ENCODE measurements at regions not wholly inside any gene's neighbourhood (a gene's known extent, or its start where the extent isn't known, plus 50 kb on each side); places are given as distances from the start of the nearest gene placed in this dataset.
"Not testable (repeated sequence)": the region's sequence is repeated elsewhere in the genome, so short reads cannot be mapped to it uniquely, and the experiment has no call there.

DNA sequence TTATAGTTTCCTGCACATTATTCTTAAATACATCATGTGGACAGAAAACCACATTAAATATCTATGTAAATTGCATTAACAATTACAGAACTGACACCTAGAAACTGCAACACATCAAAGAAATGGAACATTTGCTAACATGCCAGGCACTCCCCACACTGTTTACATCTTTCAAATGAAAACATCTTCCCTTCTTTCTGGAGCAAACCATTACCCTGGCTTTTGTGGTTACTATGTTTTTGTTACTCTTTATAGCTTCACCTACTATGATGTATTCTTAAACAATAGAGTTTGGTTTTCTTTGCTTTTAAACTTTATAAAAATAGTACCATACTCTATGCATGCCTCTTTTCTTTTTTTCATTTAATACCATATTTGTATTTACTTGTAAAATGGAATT, 1894.5 kb upstream of the CELF4 start:
- DNase-seq (ENCODE audit: low read depth in 2 of 2): no peak

DNA sequence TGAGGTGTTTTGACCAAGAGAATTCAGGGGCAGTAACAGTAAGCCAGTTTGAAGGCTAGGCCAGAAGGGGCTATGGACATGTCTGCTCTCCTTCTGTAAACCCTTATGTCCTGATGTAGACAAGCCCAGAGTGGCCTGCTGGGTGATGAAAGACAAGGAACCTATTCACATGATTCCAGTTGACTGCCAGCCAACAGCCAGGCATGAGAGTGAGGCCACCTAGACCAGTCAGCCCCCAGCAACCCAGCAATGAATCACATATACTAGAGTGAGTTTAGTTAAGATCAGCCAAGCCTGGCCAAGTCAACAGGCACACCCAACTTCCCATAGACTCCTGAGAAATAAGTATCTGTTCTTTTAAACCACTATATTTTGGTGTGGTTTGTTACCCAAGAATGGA, 1889.7 kb upstream of the CELF4 start:
- no peak for DNase-seq (ENCODE audit: low read depth in 2 of 2)

- DNase-seq (ENCODE audit: low read depth in 2 of 2): no peak
Observed at GRCh38 chr18:39454866-39455265, 1889.3 kb upstream of the CELF4 start.

DNA sequence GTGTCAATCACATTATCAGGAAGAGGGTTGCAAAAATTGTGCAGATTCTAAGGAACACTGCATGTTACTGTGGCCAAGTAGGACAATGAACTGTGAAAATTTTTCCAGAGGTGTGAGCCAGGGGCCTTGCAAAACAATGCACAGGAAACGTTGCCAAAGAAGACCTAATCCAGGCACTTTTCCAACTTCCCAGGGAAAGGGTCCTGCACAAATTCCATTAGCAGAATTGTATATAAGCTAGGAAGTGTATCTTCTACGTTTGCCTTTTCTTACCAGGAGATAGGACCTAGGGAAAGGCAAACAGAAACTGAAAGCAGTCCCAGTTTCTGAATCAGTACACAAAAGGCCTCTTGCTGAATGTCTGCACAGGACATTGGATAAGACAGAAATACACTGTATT, 1888.3 kb upstream of the CELF4 start:
- DNase-seq (ENCODE audit: low read depth in 2 of 2): no peak

GRCh38 chr18:39453356-39453755, 1887.8 kb upstream of the CELF4 start:
- DNase-seq (ENCODE audit: low read depth in 2 of 2): no peak

DNA sequence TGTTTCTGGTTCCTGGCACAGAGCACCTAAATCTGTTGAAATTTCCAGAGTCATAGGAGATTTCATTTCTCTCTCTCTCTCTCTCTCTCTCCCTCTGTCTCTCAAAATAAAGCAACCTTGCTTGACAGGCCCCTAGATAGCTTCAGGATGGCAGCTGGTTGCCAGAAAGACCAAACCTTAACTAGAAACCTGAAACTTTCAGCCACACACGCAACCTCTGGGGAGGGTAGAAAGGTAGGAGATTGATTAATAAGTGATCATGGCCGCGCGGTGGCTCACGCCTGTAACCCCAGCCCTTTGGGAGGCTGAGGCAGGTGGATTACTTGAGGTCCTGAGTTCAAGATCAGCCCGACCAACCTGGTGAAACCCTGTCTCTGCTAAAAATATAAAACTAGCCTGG, 1885.4 kb upstream of the CELF4 start:
- no peak for DNase-seq (ENCODE audit: low read depth in 2 of 2)

GRCh38 chr18:39449566-39449965, 1884.0 kb upstream of the CELF4 start:
- no peak for DNase-seq (ENCODE audit: low read depth in 2 of 2)

DNA sequence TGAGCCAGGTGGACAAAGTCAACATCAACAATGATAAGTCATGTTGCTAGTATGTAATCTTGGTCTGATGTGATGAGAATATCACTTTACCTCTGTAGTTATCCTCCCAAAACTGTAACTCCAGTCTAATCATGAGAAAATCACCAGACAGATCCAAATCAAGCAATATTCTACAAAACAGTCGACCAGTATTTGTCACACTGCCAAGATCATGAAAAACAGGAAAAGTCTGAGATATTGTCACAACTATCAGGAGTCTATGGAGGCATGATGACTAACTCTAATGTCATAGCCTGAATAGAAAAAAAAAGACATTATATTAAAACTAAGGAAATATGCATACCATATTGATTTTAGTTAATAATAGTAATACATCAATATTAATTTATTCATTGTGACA, 1883.3 kb upstream of the CELF4 start:
- no peak for DNase-seq (ENCODE audit: low read depth in 2 of 2)

DNA sequence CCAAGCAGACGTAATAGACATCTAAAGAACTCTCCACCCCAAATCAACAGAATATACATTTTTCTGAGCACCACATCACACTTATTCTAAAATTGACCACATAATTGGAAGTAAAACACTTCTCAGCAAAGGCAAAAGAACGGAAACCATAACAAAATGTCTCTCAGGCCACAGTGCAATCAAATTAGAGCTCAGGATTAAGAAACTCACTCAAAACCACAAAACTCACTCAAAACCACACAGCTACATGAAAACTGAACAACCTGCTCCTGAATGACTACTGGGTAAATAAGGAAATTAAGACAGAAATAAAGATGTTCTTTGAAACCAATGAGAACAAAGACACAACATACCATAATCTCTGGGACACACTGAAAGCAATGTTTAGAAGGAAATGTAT, 1879.4 kb upstream of the CELF4 start:
- not testable (repeated sequence) for DNase-seq (ENCODE audit: low read depth in 2 of 2)

- no peak for DNase-seq (ENCODE audit: low read depth in 2 of 2)
Observed at GRCh38 chr18:39441648-39442047, 1876.0 kb upstream of the CELF4 start.

DNA sequence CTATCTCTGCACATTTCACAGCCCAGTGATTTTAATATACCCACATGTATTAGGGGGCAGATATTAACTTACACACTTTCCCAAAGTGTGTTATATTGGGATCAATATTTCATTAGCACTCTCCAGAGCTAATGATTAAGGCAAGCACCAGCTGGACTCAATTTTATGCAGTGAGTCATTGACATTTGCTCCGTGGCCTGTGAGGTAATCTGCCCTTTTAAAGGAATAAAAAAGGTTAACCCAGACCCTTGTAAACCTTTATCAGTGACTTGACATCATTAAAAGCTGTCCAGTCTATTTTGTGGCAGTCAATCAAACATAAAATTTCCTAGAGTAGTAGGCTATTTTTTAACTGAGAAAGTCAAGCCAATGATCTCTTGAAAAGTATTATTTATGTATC, 1870.4 kb upstream of the CELF4 start:
- DNase-seq (ENCODE audit: low read depth in 2 of 2): no peak

GRCh38 chr18:39435209-39435608, 1869.6 kb upstream of the CELF4 start:
- no peak for DNase-seq (ENCODE audit: low read depth in 2 of 2)

DNA sequence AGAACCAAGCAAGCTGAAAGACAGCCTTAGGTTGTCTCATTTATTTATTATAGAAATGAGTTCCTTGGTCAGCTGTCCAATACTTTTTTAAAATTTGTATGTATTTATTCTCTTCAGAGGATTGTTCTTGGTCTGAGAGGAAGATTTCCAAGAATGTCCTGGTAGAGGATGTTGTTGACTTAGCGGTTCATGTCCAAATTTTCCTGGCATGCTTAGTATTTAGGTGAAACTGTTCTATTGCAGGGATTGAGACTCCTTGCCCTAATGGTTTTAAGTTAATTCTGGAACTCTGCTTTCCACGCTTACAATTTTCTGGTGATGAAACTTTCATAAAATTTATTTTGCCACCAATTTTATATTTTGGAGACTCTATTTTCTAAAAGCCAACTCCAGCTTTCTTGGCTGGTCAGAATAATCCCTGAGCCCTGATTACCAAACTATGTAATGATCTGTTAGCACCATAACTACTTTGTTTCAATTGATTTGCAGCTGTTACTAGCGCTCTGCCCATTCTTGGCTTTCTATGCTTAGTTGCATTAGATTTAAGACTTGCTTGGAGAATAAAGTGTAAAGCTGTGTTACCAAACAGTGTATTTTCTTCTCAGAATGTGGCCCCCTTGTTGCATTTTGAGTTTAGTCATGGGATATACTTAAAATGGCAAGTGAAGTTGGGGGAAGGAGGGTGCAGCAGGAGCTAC, 1868.8 kb upstream of the CELF4 start:
- DNase-seq (ENCODE audit: low read depth in 2 of 2): no peak

- DNase-seq (ENCODE audit: low read depth in 2 of 2): no peak
Observed at GRCh38 chr18:39425172-39425850, 1859.7 kb upstream of the CELF4 start.

GRCh38 chr18:39424261-39424660, 1858.7 kb upstream of the CELF4 start:
- DNase-seq (ENCODE audit: low read depth in 2 of 2): no peak

GRCh38 chr18:39421276-39421675, 1855.7 kb upstream of the CELF4 start:
- no peak for DNase-seq (ENCODE audit: low read depth in 2 of 2)

- DNase-seq (ENCODE audit: low read depth in 2 of 2): no peak
Observed at GRCh38 chr18:39419315-39419714, 1853.7 kb upstream of the CELF4 start.

DNA sequence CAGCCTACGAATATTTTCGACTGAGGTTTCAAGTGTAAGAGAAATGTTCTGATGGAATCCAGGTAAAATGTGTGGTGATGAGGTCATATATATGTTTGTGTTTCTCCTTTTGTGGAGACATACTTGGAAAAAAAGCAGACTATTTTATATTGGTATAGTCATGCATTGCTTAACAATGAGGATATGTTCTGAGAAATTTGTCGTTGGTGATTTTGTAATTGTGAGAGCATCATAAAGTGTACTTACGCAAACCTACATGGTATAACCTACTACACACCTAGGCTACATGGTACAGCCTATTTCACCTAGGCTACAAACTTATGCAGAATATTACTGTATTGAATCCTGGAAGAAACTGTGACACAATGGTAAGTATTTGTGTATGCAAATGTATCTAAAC, 1849.9 kb upstream of the CELF4 start:
- no peak for DNase-seq (ENCODE audit: low read depth in 2 of 2)

GRCh38 chr18:39414009-39414700, 1848.6 kb upstream of the CELF4 start:
- no peak for DNase-seq (ENCODE audit: low read depth in 2 of 2)

DNA sequence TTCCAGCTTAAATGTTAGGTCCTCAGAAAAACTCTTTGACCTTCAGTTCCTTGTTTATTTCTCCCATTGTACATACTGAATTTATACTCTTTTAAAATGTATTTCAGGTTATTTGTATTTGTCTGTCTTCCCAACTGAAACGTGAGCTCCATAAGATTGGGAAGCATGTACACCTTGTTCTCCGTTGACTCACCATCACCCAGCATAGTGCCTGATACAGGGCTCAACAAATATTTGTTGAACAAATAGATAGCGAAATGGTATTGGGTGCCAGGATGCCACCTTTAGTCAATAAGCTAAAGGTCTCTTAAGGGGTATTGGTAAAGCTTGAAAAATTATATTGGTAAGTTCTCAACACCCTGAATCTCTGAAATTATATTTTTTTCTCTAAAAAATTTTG, 1841.3 kb upstream of the CELF4 start:
- no peak for DNase-seq (ENCODE audit: low read depth in 2 of 2)

- no peak for DNase-seq (ENCODE audit: low read depth in 2 of 2)
Observed at GRCh38 chr18:39403121-39403520, 1837.5 kb upstream of the CELF4 start.

GRCh38 chr18:39399662-39400061, 1834.1 kb upstream of the CELF4 start:
- no peak for DNase-seq (ENCODE audit: low read depth in 2 of 2)

DNA sequence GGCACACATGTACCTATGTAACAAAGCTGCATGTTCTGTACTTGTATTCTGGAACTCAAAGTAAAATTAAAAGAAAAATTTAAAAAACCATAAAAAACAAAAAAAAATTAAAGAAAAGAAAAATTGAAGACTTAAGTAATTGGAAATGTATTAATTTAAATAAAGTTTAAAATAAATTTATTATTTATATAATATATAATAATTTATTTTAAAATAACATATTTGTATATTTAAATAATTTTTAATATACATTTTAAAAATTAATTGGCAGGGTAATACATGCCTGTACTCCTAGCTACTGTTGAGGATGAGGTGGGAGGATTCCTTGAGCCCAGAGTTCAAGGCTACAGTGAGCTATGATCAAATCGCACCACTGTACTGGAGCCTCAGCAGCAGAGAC, 1830.6 kb upstream of the CELF4 start:
- no peak for DNase-seq (ENCODE audit: low read depth in 2 of 2)

All from stimulated activated CD4-positive, alpha-beta T cell treated with anti-CD3 and anti-CD28 coated beads, Interleukin-4, amount 100 ng/mL, for 48 hours (primary cell).